Lower leg skin (tissue), 4 donors: ENCODE measurements at regions not wholly inside any gene's neighbourhood (a gene's known extent, or its start where the extent isn't known, plus 50 kb on each side); places are given as distances from the start of the nearest gene placed in this dataset.

Source experiments
- DNase-seq, 2 donors: peaks; one replicate each; pipeline ENCODE4 v3.0.0-alpha.2; 2019; ENCODE audit warnings: low spot score in 2 of 2
- H3K4me3 ChIP-seq: fragments of 200-600 bp; sonication (generic); 2 replicates; pipeline ENCODE4 v1.5.1; 2017; ENCODE audit warnings: mild to moderate bottlenecking, low read depth; ENCODE audit not compliant: poor library complexity, severe bottlenecking
- CTCF ChIP-seq, 3 donors: fragments of 450-650 bp; IDR thresholded peaks; one replicate each; pipeline ENCODE4 v1.5.1; 2016; ENCODE audit warnings: antibody characterized with exemption in 3 of 3, mild to moderate bottlenecking in 3 of 3, moderate library complexity in 2 of 3
- POLR2A ChIP-seq, 2 donors: fragments of 450-650 bp; IDR thresholded peaks; one replicate each; pipeline ENCODE4 v1.6.1; 2016 to 2017; ENCODE audit warnings: antibody characterized with exemption in 2 of 2, mild to moderate bottlenecking in 1 of 2, moderate library complexity in 1 of 2
- WGBS, 2 donors: methylation state at CpG; one replicate each; pipeline ENCODE4 v1.1.5; 2018; 5-methylcytosine and 5-hydroxymethylcytosine counted together
- intact Hi-C: fragments of 100-400 bp; cut with DNase I; formaldehyde crosslinking; loops from one replicate; pipeline ENCODE4 v1.15.0; 2023; ENCODE audit warnings: low total_unique reads

DNA sequence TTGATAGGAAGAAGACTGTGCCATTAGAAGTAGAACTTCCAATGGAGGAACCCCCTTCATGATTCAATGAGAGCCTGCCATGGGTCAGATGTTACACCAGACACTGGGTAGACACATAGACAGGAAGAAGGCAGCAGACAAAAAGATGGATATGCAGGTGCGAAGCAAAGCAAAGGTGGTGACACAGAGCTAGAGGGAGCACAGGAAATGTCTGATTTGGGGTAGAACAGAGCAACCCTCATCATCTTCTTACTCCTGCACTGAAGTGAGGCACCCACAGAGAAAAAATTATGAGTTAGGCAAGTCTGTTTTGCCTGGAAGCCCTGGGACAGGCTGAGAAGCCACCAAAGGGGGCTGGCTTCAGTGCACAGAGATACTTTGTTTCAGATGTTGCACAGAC, 240.2 kb downstream of the ANAPC1 start:
- intact Hi-C loops = no loop called here
- 96 to 100% methylated on average over 1 of the region's 1 CpG for WGBS, 2 donors
- H3K4me3 ChIP-seq = no peak overlapping the region
- TF ChIP-seq CTCF (IDR thresholded peaks at IDR 0.05) = no peak
- no peak for DNase-seq

DNA sequence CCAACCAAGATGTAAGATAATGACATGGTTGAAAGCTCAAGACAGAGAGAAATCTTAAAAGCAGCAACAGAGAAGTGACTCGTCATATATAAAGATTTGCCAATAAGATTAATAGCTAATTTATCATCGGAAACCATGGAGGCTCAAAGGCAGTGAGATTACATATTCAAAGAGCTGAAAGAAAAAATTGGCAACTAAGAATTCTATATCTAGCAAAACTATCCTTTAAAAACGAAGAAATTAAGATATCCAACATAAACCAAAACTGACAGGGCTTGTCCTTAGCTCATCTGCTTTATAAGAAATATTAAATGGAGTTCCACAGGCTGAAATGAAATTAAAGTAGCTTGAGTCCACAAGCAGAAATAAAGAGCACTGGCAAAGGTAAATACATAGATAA, 236.6 kb downstream of the ANAPC1 start:
- no peak for DNase-seq
- 60 to 76% methylated on average over 3 of the region's 3 CpGs for whole genome bisulfite sequencing, 2 donors
- intact Hi-C loops = no loop called here
- TF ChIP-seq POLR2A (IDR thresholded peaks at IDR 0.05) (no peak), CTCF (IDR thresholded peaks at IDR 0.05) (no peak)
- no peak overlapping the region for H3K4me3 ChIP-seq

GRCh38 chr2:111652038-111652437, 232.0 kb downstream of the ANAPC1 start:
- DNase-seq = no peak
- no peak overlapping the region for H3K4me3 ChIP-seq
- WGBS, 2 donors = 93 to 96% methylated on average over 4 of the region's 4 CpGs
- intact Hi-C loops = no loop called here
- no peak for TF ChIP-seq CTCF (IDR thresholded peaks at IDR 0.05)
- no peak for TF ChIP-seq POLR2A (IDR thresholded peaks at IDR 0.05)

GRCh38 chr2:111652681-111653080, 231.3 kb downstream of the ANAPC1 start:
- no peak overlapping the region for H3K4me3 ChIP-seq
- DNase-seq = no peak
- TF ChIP-seq POLR2A (IDR thresholded peaks at IDR 0.05) (no peak), CTCF (IDR thresholded peaks at IDR 0.05) (no peak)
- intact Hi-C loops = no loop called here
- WGBS, 2 donors = 79 to 93% methylated on average over 1 of the region's 1 CpG

DNA sequence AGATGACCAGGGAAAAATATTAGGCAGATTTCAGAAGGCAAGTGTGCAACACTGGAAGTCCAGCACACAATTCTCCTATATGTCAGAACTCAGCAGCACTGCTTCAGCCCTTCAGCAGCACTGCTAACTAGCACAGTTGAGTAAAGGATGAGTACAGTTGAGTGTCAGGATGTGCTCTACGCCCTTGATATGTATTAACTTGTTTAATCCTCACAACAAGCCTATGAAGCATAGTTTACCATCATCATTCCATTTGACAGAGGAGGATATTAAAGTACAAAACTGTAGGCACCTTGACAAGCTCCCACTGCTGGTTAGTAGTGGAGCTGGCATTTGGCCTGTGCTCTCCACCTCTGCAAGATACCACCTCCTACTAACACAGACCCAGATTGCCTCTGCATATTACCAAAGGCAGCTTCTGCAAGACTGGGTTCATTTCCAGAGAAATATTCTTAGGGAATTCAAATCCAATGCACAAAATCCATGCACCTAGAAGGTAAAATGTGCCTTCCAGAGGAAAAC, 230.8 kb downstream of the ANAPC1 start:
- no peak overlapping the region for H3K4me3 ChIP-seq
- WGBS, 2 donors = 70 to 75% methylated on average over 1 of the region's 1 CpG
- intact Hi-C loops = no loop called here
- no peak for DNase-seq
- TF ChIP-seq CTCF (IDR thresholded peaks at IDR 0.05) (no peak), POLR2A (IDR thresholded peaks at IDR 0.05) (no peak)

- TF ChIP-seq CTCF (IDR thresholded peaks at IDR 0.05) = no peak
- TF ChIP-seq POLR2A (IDR thresholded peaks at IDR 0.05) = no peak
- no peak overlapping the region for H3K4me3 ChIP-seq
- no peak for DNase-seq
- intact Hi-C loops = no loop called here
- 89% methylated on average over 4 of the region's 4 CpGs for WGBS, 2 donors
Observed at GRCh38 chr2:111653913-111654312, 230.1 kb downstream of the ANAPC1 start.
